Activated gamma-delta T cell (primary cell): ENCODE measurements at regions not wholly inside any gene's neighbourhood (a gene's known extent, or its start where the extent isn't known, plus 50 kb on each side); places are given as distances from the start of the nearest gene placed in this dataset.

ENCODE experiments used
- DNase-seq: peaks from one replicate; lab custom pipeline; 2025; lab: John Stamatoyannopoulos, UW

DNA sequence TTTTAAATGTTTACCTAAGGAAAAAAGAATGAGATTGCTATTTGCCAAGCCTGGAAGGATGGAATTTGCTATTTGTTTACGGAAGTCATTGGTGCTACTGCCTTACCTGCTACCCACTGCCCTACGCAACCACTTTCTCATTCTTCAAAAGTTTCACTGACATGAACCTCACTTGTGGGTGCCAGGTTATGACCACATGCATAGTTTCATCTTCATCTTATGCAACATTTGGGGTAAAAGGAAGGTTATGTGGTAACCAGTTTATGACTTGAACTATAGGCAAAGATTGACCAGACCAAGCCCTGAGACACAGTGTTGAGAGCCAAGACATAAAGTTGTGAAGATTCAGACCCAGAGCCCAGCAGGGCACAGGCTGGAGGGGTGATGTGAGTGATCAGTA is 142.5 kb downstream of the LACC1 start:
- DNase-seq: no peak

DNA sequence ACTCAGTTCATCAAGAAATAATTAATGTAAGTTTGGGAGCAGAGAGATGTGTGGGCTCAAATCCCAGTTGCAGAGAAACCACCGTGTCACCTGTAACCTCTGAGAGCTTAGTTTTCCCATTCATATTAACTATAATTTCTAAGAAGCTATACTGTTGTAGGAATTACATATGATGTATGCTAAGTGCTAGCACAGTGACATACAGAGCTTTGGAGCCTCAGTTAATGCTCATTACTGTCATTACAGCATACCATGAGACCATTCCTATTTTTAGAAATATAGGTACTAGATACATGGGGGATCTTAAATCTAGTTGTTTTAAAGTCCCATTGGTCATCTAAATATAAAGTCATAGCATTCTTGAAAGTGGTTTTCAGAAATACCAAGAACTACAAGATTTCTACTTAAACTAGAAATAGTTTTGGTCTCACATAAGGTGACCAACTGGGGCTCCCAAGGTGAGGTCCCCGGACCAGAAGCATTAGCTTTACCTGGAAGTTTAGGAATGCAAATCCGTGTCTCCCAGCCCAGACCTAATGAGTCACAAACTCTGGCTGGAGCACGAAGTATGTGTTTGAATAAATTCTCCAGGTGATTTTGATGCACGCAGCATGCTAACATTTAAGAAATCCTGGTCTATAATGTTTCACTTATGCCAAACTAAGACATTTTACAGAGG is 144.6 kb downstream of the LACC1 start:
- no peak for DNase-seq

DNA sequence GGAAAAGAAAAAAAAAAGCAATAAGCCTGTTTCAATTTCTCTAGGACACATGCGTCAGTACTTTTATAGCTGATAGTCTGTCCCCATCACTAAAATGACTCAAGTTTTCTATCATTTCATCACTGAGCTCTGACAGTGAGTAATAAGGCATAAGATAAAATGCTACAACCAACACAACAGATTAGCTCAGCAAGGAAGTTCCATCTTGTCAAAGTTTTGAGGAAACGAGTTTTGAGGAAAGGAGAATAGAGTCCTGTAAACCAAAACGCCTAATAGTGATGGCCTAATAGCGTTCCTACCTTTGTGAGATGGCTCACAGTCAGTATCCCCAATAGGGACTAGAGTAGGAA is 145.1 kb downstream of the LACC1 start:
- DNase-seq: no peak

DNA sequence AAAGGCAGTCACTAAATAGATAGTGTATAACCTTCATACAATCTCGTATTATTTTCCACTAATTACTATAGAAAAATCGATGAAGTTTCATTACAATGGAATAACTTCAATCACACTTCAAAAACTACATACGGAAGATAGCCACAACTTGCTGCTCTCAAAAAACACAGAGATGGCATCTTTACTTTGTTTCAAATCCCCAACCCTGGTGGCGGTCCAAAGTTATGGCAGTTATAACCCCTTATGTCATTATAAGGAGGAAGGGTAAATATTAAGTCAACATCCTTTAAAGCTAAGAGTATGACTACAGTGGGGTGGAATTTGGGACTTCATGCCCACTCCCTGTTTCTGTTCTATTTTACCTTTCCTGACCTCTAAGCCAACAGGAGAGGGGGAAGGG is 146.5 kb downstream of the LACC1 start:
- no peak for DNase-seq

DNA sequence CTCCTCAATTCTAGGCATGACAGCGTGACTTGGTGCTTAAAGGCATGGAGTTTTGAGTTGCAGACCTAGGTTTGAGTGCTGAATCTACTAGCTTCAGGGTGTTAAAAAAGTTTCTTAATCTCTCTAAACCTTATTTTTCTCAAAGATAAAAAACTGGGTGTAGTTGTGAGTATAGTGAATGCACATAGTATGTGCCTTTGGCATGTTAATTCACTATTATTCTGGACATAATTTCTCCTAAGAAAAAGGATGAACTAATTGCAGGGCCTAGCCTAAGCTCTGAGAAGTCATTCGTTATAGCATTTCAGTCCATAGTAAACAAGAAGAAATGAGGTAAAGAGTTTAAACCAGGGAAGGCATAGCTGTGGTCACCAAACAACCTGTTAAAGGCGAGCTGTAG is 149.0 kb downstream of the LACC1 start:
- DNase-seq: no peak

DNA sequence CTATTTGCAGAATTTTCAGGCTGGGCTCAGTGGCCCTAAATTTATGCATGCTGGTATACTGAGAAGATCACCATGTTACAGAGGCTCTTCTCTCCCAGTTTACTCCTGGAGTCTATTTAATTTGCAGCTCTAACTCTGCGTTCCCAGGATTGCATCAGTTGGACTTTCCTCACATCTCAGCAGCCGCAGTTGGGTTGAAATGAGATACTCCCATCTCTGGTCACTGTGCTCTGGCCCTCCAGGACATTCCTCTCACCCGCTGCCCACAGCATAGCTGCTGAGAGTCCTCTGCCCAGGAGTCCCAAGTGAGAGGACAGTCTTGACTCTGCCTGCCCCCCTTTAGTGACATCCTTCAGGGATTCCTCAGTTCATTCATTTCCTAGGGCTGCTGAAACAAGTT is 150.9 kb downstream of the LACC1 start:
- no peak for DNase-seq

DNA sequence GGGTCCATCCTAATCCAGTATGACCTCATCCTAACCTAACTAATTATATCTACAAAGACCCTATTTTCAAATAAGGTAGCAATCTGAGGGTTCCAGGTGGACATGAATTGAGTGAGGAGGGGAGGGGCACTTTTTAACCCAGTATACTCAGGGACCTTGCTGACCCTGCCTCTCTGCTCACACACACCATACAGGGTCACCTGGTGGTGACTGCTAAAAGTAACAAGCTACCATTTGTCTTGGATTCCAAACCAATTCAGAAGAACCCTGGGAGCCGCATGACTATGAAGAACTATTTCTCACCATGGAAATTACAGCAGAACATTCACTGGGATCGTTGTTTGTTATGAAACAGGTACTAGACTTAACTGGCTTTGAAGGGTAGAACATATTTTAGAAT is 151.9 kb downstream of the LACC1 start:
- DNase-seq: no peak

DNA sequence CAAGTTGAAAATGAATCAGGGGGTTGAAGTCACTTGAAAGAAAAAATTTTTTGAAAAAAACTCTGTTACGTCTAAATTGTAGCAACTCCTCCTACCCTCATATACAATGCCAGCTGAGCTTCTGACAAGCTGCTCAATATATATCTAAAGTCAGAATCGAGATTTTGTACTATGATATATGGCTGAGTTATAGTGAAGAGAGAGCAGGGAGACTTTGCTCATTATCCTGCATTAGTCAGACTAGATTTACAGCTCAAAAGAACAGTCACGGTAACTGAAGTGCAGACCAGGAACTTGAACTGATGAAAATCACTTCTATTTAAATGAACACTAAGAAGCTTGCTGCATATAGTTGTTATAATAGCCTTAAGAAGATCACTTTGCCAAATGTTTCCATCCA is 153.1 kb downstream of the LACC1 start:
- DNase-seq: no peak

DNA sequence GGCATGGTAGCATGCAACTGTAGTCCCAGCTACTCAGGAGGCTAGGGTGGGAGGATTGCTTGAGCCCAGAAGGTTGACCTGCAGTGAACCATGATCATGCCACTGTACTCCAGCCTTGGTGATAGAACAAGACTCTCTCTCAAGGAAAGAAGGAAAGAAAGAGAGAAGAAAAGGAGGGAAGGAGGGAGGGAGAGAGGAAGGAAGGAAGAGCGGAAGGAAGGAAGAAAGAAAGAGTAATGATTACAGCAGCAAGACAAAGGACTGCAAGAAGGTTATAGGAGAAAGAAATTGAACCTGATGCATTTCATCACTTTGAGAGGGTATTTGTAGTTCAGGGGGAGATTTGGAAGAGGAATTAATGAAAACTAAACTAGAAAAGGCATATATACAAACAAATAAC is 155.7 kb downstream of the LACC1 start:
- no peak for DNase-seq

DNA sequence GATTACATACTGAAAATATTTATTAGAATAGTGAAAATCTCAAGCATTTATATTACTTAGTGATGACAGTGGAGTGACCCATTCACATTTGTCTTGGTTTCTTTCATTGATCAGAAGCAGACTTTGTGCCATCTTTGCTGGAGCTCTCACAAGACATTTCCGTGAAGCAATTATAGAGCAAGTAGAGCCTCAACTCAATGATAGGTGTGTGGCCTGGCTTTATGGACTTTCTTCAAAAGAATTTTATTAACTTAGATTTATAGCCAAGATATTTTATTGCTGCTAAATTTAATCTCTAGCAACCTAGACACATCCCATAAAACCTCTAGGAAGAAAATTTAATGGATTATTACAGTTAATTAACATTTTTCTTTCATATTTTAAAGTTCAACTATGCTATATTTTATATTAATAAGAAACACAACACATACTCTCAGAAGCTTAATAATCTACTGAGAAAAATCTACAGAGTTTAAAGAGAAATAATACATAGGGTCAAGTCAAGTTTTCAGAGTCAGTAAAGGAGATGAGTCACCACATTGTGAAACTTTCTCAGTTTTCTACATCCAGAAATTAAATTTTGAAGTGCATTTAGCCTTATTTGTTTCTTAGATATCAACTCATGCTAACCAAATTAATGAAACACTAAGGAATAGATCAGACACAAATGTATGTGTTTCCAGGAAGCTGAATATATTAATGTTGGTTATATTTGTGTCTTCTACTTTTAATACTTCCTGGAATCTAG is 160.5 kb downstream of the LACC1 start:
- no peak for DNase-seq

DNA sequence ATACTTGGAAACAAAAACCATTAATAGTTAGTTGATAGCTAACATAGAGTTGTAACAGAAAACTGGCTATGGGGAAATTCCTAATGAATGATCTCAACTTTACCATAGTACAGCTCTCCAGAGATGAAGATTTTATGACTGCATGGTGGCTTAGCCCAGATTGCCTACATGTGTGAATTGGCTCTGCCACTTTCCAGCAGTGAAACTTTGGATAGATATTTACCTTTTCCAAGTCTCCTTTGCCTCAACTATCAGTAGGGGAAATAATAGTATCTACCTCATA is 161.1 kb downstream of the LACC1 start:
- DNase-seq: no peak

DNA sequence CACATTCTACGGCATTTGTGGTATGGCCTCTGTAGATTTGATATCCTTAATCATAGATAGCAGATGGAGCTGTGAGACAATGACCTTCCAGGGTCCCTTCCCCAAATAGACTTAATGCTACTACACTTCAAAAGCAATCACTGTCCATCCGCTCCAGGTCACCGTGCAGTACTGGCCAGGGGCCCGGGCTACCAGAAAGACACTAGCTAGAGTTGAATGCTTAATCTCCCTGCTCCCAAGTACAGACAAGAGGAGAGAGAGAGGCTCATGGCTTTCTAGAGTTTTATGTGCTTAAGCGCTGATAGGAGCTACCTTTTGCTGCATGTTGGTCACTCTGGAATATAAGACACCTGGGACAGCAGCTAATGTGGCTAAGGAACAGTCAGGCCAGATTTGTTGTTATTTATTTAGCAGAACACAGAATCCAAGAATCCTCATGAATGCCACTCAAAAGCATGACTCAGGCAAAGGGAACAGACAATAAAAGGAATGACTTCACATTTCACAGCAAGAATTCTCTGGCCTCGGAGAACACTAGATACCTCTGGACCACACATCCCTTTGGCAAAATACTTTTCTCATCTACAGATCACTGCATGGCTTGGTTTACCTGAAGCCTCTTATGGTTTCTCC is 165.0 kb downstream of the LACC1 start:
- no peak for DNase-seq

DNA sequence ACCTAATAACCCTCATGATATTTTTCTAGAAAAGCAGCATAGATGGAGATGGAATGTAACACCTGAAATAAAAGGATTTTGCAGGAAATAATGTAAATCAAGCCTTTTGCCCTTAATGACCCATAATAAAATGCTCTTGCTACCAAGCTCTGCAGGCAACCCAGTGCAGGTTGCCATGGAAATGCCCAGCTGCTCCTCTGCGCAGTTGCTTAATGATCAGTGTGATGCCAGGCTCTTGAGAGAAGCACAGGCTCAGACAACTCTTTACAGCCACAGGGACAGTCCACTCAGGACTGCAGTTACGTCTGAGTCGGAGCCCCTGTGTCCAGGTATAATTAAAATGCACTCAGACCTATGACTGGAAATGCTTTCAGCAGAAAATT is 165.5 kb downstream of the LACC1 start:
- DNase-seq: no peak

DNA sequence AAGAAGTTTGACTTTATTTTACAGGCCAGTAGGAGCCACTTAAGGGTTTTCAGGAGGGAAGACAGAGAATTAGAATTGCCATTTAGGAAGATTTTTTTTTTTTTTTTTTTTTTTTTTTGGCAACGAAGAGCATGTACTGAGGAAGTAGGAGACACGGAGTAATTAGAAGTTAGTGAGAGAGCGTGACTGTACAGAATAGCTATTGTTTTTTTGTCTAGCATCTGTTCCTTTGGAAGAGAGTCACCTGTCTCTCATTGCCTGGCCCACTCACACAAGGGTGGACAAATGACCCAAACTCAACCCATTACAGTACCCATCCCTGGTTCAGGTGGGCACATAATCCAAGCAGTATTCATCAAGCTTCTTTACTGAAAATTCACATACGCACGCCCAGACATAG is 166.7 kb downstream of the LACC1 start:
- DNase-seq: no peak

DNA sequence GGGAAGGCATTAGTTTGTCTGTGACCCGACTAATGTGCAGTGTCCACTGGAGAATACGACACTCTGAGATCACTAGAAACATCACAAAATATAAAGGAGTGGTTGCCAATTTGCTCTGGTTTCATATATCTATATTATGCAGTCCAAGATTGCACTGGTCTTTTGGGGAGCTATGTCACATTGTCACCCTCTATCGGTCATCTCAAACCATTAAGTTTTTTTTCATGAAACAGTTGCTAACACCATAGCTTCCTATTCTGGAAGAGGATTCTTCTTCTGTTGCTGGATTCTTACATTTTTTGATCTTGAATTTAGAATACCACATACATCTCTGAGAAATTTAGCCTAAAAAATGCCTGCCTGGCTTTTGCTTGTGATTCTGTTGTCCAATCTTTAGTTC is 168.6 kb downstream of the LACC1 start:
- DNase-seq: no peak

DNA sequence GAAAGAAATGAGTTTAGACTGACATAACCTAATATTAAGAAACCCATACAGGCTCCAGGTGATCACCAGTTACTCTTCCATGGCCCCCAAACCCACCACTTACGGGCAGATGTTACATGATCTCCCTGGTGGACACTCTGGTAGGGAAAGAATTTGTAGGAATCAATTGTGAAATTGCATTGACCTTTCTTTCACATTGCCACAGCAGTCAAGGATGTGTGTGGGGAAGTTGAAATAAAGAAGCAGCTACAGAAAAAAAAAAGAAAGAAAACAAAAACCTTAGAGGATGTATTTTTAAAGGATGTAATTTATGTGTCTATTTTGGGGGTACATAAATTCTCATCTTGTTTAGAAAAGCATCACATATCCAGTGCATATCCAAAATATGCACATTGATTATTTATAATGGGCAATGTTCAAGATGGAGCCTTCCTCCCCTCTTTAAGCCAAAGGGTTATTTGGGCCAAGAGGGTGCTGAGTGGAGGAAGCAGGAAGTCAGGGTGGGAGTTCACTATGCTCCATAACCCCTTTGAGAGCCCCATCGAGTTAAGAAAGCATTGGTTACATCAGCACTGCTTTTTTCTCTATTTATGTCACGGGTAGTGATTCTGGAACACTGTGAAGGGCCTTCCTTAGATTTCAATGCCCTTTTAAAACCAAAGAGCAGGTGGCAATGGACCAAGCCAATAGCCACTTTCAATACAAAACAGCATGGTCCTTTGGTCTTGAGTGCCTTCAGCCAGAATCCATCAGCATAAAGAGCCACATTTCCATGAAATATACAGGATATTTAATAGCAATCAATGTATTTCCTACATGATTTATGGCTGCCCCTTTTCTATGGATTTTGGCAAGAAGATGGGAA is 169.6 kb downstream of the LACC1 start:
- no peak for DNase-seq

DNA sequence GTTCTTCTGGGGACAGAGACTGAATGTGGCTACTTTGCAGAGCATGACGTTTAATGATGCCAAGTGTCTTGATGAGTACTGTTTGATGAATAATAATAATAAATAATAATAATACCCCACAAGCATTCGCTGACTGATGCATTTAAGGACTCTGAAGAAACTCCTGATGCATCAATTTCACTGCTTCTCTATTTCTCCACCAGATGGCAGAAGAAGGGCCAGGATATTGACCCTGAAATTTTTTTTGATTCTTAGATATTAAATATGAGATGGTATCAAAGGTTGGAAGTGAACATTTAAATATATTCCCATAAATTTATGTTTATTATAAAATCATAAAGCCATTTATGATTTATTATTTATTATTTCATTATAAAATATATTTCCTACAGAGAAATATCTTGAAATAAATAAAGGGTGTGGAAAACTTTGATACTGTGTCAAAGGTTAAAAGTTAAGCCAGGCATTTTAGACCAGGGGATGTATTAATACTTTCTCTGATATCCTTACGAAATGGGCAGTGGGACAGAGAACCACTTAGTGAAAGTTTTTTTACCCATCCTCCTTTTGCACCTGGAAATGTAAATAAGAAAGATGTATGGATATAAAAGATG is 170.9 kb downstream of the LACC1 start:
- DNase-seq: no peak

DNA sequence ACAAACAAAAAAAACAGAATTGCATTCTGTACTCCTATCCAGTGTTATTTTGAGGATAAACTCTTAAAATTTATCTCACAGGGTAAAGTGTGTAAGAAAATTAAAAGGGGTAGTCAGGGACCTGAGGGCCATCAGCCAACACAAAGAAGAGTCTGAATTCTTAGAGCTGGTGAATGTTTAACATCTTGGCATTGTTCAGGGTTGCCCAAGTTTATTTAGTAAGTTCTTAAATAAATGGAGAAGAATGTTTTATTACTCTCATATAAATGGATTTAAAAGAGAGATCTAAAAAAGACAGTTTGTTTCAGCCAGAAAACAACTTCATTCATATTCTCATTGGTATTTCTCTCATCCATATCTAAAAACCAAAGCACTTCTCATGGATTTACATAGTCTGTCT is 171.7 kb downstream of the LACC1 start:
- DNase-seq: no peak

DNA sequence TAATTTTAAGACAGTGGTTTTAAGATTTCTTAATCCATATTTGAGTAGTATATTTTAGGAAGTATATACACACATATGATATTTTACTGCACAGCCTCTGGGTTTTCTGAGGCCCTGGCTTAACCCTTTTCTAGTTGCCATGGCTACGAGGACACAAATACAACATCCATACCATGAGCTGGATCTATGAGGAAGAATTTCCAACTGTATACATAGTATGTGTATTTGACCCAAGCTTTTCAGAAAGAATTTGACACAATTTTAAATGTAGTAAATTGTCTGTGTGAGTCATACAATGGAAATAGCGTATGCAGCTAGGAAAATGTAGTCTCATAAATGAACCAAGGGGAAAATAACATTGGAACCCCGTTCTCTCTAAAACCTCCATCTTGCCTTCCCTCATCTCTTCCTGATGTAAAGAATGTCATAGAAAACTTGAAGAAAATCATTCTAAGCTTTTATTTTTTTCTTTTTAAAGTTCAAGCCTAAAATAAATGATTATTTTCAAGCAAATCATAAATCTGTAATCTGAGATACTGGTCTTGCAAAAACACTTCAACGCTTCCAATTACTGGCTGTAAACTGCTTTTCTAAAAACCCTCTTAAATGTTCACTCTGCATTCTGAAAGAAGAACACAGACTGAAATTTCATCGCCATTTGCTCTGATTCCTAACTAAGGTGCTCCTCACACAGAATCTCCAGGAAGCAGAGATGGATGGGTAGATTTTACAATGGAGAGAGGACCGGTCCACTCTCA is 172.4 kb downstream of the LACC1 start:
- no peak for DNase-seq

DNA sequence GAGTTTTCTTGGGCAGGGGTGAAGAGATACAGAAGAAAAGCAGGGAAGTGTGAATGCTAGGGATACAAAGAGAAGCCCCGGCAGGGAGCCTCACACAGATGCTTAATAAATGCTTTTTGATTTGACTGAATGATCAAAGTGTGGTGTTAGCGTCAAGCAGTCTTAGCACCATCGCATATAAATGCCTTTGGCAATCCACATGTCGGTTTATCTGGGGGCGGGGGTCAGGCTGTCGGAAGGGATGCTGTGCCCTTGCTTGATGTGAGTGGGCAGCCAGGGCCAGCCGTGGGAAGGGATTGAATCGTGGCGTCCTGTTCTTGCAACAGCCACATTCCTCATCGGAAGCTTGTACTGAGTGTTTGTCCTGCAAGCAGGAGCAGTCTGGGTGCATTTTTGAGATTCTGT is 173.1 kb downstream of the LACC1 start:
- DNase-seq: no peak

DNA sequence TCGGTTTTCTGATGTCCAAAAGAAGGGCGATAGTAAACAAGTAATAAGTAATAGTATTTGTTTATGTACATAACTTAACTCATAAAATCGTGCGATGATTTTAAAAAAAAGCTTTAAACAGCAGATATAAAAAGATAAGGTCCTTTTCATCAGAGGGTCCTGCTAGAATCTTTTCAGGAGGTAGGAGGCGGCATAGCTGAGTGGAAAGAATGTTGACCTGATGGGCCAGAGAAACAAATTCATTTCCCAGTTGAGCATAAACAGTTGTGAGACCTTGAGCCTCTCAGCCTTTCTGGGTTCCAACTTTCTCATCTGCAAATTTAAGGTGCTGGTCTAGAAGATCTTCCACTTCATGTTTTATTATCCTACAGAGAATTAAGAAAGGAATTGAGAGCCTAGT is 173.5 kb downstream of the LACC1 start:
- DNase-seq: no peak

DNA sequence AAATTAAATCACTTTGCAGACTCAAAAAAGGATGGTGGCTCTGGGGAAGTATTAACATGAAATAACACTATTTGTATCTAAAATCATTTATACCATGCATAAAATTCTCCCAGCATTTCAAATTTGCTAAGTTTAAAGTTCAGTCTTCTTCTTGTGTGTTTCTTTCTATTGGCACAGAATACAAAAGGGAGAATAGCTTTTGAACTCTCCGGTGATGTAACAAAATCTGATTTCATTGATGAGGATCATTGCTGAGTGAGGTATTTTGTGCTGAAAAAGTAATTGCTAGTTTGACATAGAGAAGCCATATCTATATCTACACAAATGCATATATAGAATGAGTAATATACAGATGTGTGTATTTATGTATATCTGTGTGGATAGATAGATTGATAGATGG is 174.8 kb downstream of the LACC1 start:
- no peak for DNase-seq
